OCI-LY7 (cell line): ENCODE measurements at regions not wholly inside any gene's neighbourhood (a gene's known extent, or its start where the extent isn't known, plus 50 kb on each side); places are given as distances from the start of the nearest gene placed in this dataset.

Source experiments
- CTCF ChIP-seq: fragments of 200-600 bp; sonication (generic); conservative IDR thresholded peaks from 2 replicates; pipeline ENCODE4 v1.5.1; 2014; ENCODE audit warnings: mild to moderate bottlenecking, antibody characterized with exemption, low read length, moderate library complexity, mixed read lengths
- EZH2phosphoT487 ChIP-seq: fragments of 200-600 bp; sonication (generic); IDR thresholded peaks from 2 replicates; pipeline ENCODE4 v1.6.1; 2018; ENCODE audit warnings: low read depth, borderline replicate concordance, mild to moderate bottlenecking, mixed run types, antibody characterized with exemption, low read length, moderate library complexity, mixed read lengths

GRCh38 chr12:46944088-46944487 is 118.3 kb upstream of the SLC38A4 start:
- TF ChIP-seq CTCF: no peak
- TF ChIP-seq EZH2phosphoT487: no peak
